H1 (cell line): ENCODE measurements at regions not wholly inside any gene's neighbourhood (a gene's known extent, or its start where the extent isn't known, plus 50 kb on each side); places are given as distances from the start of the nearest gene placed in this dataset.

Experiments used
- CBX8 ChIP-seq: fragments of 300-800, 300-1000 bp; sonication (generic); IDR thresholded peaks from 2 replicates; pipeline ENCODE4 v1.7.1; 2016; ENCODE audit warnings: low read depth, low read length, borderline replicate concordance
- KDM5A ChIP-seq: fragments of 200-600 bp; IDR thresholded peaks from 2 replicates; pipeline ENCODE4 v1.7.1; 2012; ENCODE audit warnings: mild to moderate bottlenecking, low read length, inconsistent platforms, mixed read lengths
- MAFK ChIP-seq: IDR thresholded peaks from 2 replicates; pipeline ENCODE4 v1.6.1; 2012; ENCODE audit warnings: low read depth, mild to moderate bottlenecking, improper control_type of control experiment, low read length
- MAX ChIP-seq: IDR thresholded peaks from 2 replicates; pipeline ENCODE4 v1.6.1; 2012; ENCODE audit warnings: inconsistent platforms
- PHF8 ChIP-seq: fragments of 200-600 bp; sonication (generic); conservative IDR thresholded peaks from 2 replicates; pipeline ENCODE4 v1.7.1; 2012; ENCODE audit warnings: low read depth, mild to moderate bottlenecking, inconsistent platforms, low read length, moderate library complexity

- no peak for TF ChIP-seq PHF8
- TF ChIP-seq MAX: no peak
- no peak for TF ChIP-seq MAFK
- no peak for TF ChIP-seq CBX8
- no peak for TF ChIP-seq KDM5A
These were observed 199.3 kb upstream of the BCL6 start (continued) for GRCh38 chr3:187944390-187945179.
